ENCODE measurements at regions not wholly inside any gene's neighbourhood (a gene's known extent, or its start where the extent isn't known, plus 50 kb on each side); places are given as distances from the start of the nearest gene placed in this dataset.

DNA sequence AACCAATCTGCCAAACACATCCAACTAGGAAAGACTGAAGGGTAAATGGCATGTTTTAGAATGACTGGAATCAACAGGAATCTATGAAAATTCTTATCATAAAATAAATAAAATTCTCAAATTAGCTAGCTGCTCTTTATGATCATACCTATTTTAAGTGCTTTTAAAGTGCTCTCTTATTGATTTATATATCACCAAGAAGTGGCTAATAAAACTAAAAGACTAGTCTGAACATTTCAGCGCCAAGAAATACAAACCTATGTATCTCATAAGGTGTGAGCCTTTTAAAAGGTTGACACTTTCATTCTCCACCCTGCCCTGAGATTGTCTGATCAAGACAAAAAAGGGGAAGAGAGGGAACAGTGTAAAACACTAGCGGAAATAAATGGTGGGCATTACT, 136.8 kb upstream of the ARHGAP42 start:
- in situ Hi-C loops (cut with MboI; ENCODE audit: low pct_unique_long_range_greater_than_20kb, low sequenced_read_pairs, unreplicated experiment): no loop called here
- no peak for DNase-seq (ENCODE audit: low spot score)
- TF ChIP-seq, protein P1, sequence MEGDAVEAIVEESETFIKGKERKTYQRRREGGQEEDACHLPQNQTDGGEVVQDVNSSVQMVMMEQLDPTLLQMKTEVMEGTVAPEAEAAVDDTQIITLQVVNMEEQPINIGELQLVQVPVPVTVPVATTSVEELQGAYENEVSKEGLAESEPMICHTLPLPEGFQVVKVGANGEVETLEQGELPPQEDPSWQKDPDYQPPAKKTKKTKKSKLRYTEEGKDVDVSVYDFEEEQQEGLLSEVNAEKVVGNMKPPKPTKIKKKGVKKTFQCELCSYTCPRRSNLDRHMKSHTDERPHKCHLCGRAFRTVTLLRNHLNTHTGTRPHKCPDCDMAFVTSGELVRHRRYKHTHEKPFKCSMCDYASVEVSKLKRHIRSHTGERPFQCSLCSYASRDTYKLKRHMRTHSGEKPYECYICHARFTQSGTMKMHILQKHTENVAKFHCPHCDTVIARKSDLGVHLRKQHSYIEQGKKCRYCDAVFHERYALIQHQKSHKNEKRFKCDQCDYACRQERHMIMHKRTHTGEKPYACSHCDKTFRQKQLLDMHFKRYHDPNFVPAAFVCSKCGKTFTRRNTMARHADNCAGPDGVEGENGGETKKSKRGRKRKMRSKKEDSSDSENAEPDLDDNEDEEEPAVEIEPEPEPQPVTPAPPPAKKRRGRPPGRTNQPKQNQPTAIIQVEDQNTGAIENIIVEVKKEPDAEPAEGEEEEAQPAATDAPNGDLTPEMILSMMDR (IDR thresholded peaks at IDR 0.05; ENCODE audit: extremely low read depth, insufficient read depth, missing control alignments): no peak

DNA sequence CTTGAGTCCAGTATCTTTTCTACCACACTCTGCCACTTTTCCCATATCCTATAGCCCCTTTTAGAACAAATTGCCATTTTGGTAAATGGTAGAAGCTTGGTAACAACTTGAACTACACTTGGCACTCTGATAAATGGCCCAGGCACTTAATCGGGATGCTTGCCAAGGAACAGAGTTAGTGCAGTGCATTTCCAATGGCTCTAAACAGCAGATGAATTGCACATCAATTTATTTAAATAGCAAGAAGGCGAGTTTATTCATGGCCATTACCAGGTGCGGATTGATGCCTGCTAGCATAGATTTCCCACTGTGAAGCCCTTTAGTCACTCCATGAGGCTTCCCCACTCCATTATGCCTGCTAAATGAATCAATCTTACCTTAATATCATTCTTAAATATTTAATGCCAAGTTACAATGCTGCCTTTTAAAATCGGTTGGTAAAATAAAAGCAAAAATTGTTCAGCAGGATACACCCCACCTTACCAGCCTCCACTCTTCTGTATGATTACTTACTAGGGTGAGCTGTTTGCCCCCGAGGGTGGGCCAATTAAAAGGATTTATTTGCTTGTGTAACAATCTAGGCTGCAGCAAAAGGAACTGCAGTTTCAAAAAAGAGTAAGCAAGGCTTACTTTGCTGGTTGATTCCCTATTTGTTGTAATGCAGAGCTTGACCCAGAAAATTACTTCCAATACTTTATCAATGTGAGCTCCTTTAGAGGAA, 136.0 kb upstream of the ARHGAP42 start:
- DNase-seq (ENCODE audit: low spot score): no peak
- in situ Hi-C loops (cut with MboI; ENCODE audit: low pct_unique_long_range_greater_than_20kb, low sequenced_read_pairs, unreplicated experiment): no loop called here
- TF ChIP-seq, protein P1 (IDR thresholded peaks at IDR 0.05; ENCODE audit: extremely low read depth, insufficient read depth, missing control alignments): no peak

DNA sequence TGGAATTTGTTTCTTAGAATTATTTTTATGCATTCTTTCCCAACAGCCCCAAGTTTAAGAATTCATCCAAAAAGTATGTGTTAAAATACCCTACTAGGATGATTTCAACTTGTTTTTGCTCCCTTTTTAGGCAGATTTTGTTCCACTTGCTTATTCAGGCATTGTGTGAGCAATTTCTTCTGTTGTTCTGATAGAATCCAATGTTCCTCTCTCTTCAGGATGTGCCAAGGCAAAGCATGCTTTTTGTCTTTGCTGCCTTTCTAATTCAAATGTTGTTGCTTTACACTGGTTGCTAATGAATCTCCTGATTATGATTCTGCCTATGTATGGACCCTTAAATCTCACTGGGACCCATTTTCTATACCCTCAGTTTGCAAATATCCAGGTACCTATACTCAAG, 131.2 kb upstream of the ARHGAP42 start:
- in situ Hi-C loops (cut with MboI; ENCODE audit: low pct_unique_long_range_greater_than_20kb, low sequenced_read_pairs, unreplicated experiment): no loop called here
- DNase-seq (ENCODE audit: low spot score): no peak
- TF ChIP-seq, protein P1 (IDR thresholded peaks at IDR 0.05; ENCODE audit: extremely low read depth, insufficient read depth, missing control alignments): no peak

DNA sequence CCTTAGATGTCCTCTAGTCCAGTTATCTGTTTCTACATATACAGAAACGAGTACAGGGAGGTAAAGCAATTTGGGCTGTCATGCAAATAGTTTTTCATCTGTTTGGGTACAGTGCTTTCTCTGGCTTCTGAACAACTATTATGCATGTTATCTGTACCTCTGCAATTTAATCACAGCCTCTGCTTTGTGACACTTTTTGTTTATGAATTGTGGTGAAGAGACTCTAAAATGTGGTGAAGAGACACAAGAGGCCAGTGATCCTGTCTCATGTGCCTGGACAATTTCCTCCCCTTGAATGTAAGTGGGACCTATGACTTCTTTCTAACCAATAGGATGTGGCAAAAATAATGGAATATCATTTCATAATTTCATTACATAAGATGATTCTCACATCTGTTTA, 130.3 kb upstream of the ARHGAP42 start:
- TF ChIP-seq, protein P1 (IDR thresholded peaks at IDR 0.05; ENCODE audit: extremely low read depth, insufficient read depth, missing control alignments): no peak
- in situ Hi-C loops (cut with MboI; ENCODE audit: low pct_unique_long_range_greater_than_20kb, low sequenced_read_pairs, unreplicated experiment): no loop called here
- no peak for DNase-seq (ENCODE audit: low spot score)

DNA sequence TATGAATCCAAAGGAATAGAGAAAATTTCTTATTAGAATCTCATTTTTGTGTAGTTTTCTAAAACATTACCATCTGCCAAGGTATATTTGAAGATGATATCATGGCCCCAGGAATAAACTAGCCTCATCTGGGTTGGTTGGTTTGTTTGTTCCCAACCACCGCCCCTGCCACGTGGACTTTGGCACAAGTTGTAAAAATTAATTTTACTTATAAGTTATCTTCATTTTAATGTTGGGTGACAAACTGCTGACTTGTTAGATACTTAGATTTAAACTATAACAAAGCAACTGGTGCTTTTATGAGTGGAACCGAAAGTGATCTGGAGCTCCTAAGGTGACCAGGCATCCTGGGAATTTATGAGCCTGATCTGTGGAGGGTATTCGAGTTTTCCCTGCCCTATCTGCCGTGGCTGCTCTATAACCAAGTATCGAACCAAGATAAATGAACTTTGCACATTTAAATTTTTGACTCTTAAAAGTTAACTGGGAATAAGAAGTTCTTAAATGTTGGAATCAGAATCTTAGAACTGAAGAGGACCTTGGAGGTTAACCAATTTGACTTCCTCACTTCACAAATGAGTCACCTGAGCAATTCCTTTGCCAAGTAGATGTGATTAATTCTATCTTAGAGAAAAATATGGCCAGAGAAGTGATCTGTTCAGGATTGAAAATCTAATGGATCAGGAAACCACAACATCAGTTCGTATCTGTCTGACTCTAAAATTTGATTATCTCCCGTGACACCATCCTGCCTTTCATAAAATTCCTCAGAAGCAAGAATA, 129.1 kb upstream of the ARHGAP42 start:
- in situ Hi-C loops (cut with MboI; ENCODE audit: low pct_unique_long_range_greater_than_20kb, low sequenced_read_pairs, unreplicated experiment): no loop called here
- TF ChIP-seq, protein P1 (IDR thresholded peaks at IDR 0.05; ENCODE audit: extremely low read depth, insufficient read depth, missing control alignments): no peak
- no peak for DNase-seq (ENCODE audit: low spot score)

DNA sequence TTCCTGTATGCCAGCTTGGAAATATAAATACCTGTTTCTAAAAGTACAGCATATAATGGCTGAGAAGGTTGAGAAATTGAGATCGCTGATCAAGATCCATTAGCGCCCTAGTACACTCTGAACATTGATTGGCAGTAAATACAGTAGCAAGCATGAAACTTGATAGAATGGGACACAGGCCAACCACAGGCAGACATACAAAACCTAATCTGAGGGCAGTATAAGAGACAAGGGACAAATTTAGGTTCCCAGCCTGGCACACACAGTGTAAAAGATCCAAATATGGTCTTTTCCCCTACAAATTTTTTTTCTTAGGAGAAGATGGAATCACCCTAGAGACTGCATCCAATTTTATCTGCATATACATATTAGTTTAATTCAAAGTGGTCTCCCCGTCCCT, 126.5 kb upstream of the ARHGAP42 start:
- TF ChIP-seq, protein P1 (IDR thresholded peaks at IDR 0.05; ENCODE audit: extremely low read depth, insufficient read depth, missing control alignments): no peak
- in situ Hi-C loops (cut with MboI; ENCODE audit: low pct_unique_long_range_greater_than_20kb, low sequenced_read_pairs, unreplicated experiment): no loop called here
- DNase-seq (ENCODE audit: low spot score): no peak

All from GM13977 (cell line).